SW480 (cell line): ENCODE measurements at regions not wholly inside any gene's neighbourhood (a gene's known extent, or its start where the extent isn't known, plus 50 kb on each side); places are given as distances from the start of the nearest gene placed in this dataset.
"Not testable (repeated sequence)": the region's sequence is repeated elsewhere in the genome, so short reads cannot be mapped to it uniquely, and the experiment has no call there.

Experiments
- DNase-seq: peaks from one replicate; pipeline ENCODE4 v3.0.0-alpha.2; 2016; ENCODE audit warnings: low spot score

DNA sequence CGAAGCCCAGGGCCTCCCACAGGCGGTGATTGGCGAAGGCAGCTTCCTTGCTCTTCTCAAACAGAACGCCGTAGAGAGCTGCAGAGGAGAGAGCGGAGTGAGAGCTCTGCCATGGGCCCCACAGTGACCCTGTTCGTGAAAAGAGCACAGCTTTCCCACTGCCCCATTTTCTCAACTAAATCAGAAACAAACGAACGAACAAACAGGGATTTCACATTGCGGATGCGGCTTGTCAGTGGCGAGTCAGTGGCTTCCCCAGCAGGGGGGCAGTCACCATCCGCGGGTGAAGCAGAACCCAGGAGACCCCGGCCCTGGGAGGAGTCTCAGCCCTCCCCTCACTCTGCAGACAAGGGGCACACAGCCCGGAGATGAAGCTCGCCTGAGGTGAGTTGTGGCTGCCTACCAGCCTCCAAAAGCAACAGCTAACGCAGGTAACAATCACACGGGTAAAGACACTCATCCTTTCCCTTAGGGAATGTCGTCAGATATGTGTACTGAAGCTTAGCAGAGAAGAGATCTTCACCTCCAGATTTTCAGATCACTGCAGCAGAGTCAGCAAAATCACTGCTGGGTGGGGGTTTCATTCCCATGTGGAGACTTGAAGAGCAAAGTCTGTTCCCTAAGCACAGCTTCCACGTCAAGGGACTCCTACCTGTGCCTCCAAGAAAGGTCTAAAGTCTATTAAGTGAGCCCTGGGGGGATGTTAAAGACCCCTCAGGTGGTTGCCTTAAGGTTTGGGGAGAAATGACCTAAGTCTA is 51.2 kb upstream of the GPR31 start:
- no peak for DNase-seq

- DNase-seq, result no peak
Observed at GRCh38 chr6:167209577-167209975, 51.8 kb upstream of the GPR31 start.

DNA sequence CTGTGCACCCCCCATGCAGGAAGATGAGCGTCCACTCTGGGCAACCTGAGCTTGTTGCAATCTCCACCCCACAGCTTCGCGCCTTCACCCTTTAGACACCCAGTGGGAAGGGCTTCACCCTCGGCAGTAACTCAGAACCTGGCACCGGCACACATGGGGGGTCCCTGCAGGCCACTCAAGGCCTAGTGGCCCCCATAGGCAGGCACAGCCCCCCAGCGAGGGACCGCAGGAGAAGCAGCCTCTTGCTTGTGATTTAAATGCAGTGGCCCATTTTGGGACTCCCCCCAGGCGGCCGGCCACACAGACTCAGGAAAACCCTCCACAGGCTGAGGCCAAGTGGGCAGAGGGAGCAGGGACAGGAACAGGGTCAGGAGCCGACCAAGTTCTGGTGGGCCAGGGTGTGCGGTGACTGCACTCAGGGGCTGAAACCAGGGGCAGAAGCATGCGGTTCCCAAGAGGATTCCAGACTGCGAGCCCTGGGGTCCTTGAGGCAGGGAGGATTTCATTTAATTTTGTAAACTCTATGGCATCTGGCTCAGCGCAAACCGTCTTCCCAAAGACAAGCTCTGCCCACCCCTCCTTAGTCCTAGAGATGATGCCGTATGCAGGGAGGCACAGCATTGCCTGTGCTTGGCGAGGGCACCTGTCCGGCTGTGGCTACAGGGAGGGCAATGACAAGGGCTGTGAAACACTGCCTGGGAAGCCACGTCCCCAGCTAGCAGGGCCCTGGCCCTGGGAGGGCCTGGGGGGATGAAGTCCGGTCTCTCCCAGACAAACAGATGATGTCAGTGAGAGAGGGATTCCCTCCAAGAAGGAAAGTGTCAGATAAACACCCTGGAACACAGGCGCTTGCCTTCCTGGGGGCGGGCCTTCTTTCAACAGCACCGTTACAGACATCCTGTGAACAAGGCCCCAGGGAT is 52.9 kb upstream of the GPR31 start:
- no peak for DNase-seq

- DNase-seq, result no peak
Observed at GRCh38 chr6:167211295-167211648, 53.5 kb upstream of the GPR31 start.

DNA sequence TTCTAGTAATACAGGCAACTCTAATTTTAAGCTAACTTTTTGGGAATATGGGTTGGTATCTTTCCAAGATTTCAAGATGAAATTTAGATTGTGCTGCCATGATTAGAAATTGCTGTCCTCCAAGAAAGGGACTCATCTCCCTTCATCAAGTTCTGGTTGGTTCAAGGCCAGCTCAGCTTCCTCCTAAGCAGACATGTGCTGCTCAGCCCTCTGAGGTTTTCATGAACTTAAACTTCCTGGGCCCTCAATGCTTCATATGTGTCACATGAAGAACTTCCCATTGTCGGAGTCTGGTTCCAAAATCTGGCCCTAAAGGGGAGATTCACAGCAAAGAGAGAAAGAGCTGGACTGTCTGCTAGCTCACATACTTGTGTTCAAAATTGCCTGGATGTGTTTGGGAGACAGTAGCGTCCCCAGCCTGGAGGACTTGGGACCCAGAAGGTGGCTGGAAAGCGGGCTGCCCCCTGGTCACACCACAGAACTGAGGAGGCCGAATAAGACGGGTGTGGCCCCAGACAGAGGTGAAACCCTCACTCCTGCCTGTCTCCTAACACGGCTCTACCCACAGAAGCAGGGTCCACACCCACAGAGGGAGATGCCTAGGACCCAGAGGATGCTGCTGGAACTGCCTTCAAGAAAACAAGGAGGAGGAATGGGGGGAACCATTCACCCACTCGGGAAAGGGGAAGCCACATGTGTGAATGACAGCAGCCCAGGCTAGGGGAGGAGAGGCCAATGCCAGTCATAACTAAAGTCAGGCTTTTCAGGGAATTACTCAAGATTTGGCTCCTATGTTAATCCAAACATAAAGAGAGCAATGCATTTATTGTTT is 54.3 kb upstream of the GPR31 start:
- DNase-seq, result no peak

- no peak for DNase-seq
Observed at GRCh38 chr6:167212713-167213005, 54.9 kb upstream of the GPR31 start.

DNA sequence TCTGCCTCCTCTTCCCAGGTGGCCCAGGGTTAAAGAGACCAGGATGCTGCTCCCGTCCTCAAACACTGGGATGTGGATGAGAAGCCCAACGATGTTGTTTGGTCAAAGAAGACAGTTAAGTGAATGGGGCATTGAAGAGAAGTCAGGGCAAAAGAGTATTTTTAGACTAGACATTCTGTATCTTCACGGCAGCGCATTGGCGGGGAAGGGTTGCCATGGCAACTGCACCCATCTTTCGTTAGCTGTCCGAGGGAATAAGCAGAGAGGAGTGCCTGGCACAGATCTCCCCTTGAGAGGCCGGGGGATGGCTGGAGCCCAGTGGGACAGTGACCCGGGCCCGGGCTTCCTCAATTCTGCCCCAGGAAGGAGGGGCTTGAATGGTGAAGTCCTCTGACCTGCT is 56.4 kb upstream of the GPR31 start:
- DNase-seq, result no peak

- not testable (repeated sequence) for DNase-seq
Observed at GRCh38 chr6:167215429-167216250, 57.9 kb upstream of the GPR31 start.

- DNase-seq, result not testable (repeated sequence)
Observed at GRCh38 chr6:167216390-167217050, 58.7 kb upstream of the GPR31 start.

- DNase-seq, result not testable (repeated sequence)
Observed at GRCh38 chr6:167217073-167217472, 59.3 kb upstream of the GPR31 start.

GRCh38 chr6:167217951-167218759 is 60.4 kb upstream of the GPR31 start:
- DNase-seq, result peak; percentile 36

- not testable (repeated sequence) for DNase-seq
Observed at GRCh38 chr6:167219079-167219478, 61.3 kb upstream of the GPR31 start.

DNA sequence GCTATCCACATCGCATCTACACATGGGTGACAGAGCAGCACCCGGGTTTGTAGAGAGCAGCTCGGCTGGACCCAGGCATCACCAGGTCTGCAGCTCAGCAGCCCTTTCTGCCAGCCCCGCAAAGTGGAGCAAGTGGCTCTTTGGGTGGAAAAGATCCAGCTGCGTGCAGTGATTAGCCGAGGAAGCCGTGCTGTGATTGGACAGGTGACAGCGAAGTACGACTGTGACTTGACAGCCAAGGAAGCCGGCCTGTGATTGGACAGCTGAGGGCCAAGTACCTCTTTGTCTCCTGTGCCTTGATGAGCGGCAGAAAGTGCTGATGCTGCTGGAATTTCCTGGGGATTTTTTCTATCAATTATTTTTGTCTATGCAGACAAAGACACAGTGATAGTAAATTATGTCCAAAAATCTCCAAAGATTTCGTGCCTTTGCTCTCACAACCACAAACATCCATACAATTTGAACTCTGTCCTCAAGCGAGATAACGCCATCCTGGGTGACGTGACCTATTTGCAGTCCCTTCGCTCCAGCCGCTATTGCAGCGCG is 62.3 kb upstream of the GPR31 start:
- no peak for DNase-seq

DNA sequence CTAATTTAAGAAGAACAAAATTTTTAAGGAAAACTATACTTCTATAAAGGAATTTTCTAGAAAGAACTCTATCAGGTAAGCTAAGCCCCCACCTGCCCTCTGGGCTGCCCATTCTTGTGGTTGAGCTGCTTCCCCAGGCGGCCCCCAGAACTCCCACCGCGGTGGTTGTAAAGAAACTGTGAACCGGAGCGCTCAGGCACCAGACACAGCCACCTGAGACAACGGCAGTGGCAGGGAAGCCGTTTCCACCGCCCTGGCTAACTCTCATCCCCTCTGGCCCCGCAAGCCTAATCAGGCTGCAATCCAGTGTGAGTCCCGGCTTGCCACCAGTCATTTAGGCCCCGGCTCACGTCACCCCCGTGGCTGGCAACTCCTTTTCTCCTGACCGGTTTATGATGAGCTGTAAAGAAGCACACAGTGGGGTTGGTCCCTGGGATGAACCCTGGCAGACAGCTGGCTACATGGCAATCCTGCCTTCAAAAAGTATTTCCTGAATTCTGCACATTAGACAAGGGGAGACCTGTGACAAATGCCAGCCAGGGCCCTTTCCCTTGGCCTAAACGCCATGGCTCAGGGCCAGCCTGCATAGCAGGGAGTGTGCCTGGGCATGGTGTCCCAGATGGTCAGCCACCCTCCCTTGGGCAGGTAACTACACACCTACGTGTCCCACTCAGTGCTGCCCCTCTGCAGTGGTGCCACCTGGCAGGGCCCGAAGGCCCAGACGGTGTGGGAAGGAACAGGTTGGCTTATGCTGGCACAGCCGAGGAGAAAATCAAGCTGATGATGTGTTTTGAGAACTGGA is 63.8 kb upstream of the GPR31 start:
- DNase-seq, result no peak

GRCh38 chr6:167225566-167226382 is 65.3 kb upstream of the UNC93A start:
- DNase-seq, result not testable (repeated sequence)

- DNase-seq, result no peak
Observed at GRCh38 chr6:167226383-167226685, 64.8 kb upstream of the UNC93A start.

GRCh38 chr6:167226791-167227190 is 64.3 kb upstream of the UNC93A start:
- DNase-seq, result no peak

DNA sequence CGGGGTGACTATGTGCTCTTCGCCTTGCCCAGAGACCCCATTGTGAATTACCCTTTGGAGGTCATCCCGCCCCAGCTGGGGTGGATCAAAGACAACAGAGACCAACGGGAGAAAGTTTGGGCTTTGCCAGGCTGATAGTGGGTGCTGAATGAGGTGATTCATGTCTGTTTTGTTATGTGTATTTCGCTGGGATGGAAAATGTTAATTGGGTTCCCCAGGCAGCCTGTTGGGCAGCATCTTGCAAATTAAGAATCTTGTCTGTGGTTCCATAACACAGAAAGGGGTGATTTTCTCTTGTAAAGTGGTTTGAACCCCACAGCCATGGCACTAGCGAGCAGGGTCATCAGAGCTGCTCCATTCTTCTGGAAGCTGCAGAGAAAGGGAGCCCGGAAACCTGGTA is 63.1 kb upstream of the UNC93A start:
- DNase-seq, result no peak
